ENCODE measurements at regions not wholly inside any gene's neighbourhood (a gene's known extent, or its start where the extent isn't known, plus 50 kb on each side); places are given as distances from the start of the nearest gene placed in this dataset.
"Not testable (repeated sequence)": the region's sequence is repeated elsewhere in the genome, so short reads cannot be mapped to it uniquely, and the experiment has no call there.

- not testable (repeated sequence) for DNase-seq (ENCODE audit: low read depth, low spot score)
Measured at GRCh38 chr5:89050062-89050461, 167.1 kb upstream of the MEF2C start.

GRCh38 chr5:89047571-89047970, 164.6 kb upstream of the MEF2C start:
- no peak for DNase-seq (ENCODE audit: low read depth, low spot score)

GRCh38 chr5:89045216-89045615, 162.2 kb upstream of the MEF2C start:
- no peak for DNase-seq (ENCODE audit: low read depth, low spot score)

- no peak for DNase-seq (ENCODE audit: low read depth, low spot score)
Measured at GRCh38 chr5:89044674-89045200, 161.8 kb upstream of the MEF2C start.

- DNase-seq (ENCODE audit: low read depth, low spot score): no peak
Measured at GRCh38 chr5:89043676-89044075, 160.7 kb upstream of the MEF2C start.

- no peak for DNase-seq (ENCODE audit: low read depth, low spot score)
Measured at GRCh38 chr5:89042746-89043145, 159.8 kb upstream of the MEF2C start.

- no peak for DNase-seq (ENCODE audit: low read depth, low spot score)
Measured at GRCh38 chr5:89041976-89042375, 159.0 kb upstream of the MEF2C start.

- DNase-seq (ENCODE audit: low read depth, low spot score): no peak
Measured at GRCh38 chr5:89041249-89041779, 158.3 kb upstream of the MEF2C start.

GRCh38 chr5:89036704-89037489, 153.9 kb upstream of the MEF2C start:
- DNase-seq (ENCODE audit: low read depth, low spot score): no peak

GRCh38 chr5:89036166-89036565, 153.2 kb upstream of the MEF2C start:
- DNase-seq (ENCODE audit: low read depth, low spot score): no peak

GRCh38 chr5:89034588-89034987, 151.6 kb upstream of the MEF2C start:
- DNase-seq (ENCODE audit: low read depth, low spot score): no peak

GRCh38 chr5:89030798-89031197, 147.8 kb upstream of the MEF2C start:
- no peak for DNase-seq (ENCODE audit: low read depth, low spot score)

- no peak for DNase-seq (ENCODE audit: low read depth, low spot score)
Measured at GRCh38 chr5:89028595-89029285, 145.8 kb upstream of the MEF2C start.

GRCh38 chr5:89024045-89024444, 141.1 kb upstream of the MEF2C start:
- no peak for DNase-seq (ENCODE audit: low read depth, low spot score)

- no peak for DNase-seq (ENCODE audit: low read depth, low spot score)
Measured at GRCh38 chr5:89020926-89021610, 138.1 kb upstream of the MEF2C start.

GRCh38 chr5:89016741-89017303, 133.8 kb upstream of the MEF2C start:
- no peak for DNase-seq (ENCODE audit: low read depth, low spot score)

- DNase-seq (ENCODE audit: low read depth, low spot score): no peak
Measured at GRCh38 chr5:89015409-89015808, 132.4 kb upstream of the MEF2C start.

- DNase-seq (ENCODE audit: low read depth, low spot score): no peak
Measured at GRCh38 chr5:89011778-89012711, 129.1 kb upstream of the MEF2C start.

- DNase-seq (ENCODE audit: low read depth, low spot score): no peak
Measured at GRCh38 chr5:89010512-89010911, 127.5 kb upstream of the MEF2C start.

GRCh38 chr5:89008291-89008690, 125.3 kb upstream of the MEF2C start:
- DNase-seq (ENCODE audit: low read depth, low spot score): no peak

Data from pulmonary artery endothelial cell (primary cell).